ENCODE measurements at regions not wholly inside any gene's neighbourhood (a gene's known extent, or its start where the extent isn't known, plus 50 kb on each side); places are given as distances from the start of the nearest gene placed in this dataset.

DNA sequence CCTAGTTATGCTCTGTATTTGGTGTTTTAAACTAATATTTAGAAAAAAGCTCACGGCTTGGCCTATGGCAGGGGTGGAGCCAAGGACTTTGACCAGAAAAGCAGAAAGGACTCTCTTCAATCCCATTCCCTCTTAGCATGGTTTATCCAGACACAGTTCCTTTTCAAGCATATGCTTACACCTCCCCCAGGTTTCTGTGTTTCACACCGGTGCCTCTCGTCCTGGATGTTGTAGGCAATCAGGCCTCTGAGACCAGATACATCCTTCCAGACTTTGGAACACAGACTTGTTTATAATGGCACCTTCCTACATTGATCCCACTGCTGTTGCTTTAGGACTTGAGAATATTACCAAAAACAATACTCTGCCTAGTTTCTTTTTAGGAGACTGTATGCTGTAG is 440.5 kb upstream of the ARPP21 start:
- TF ChIP-seq CTCF (conservative IDR thresholded peaks at IDR 0.05), result no peak
- TF ChIP-seq ZFX (IDR thresholded peaks at IDR 0.05), result no peak
